Ectodermal cell (in vitro differentiated cells): ENCODE measurements at regions not wholly inside any gene's neighbourhood (a gene's known extent, or its start where the extent isn't known, plus 50 kb on each side); places are given as distances from the start of the nearest gene placed in this dataset.

Experiments used
- H3K27ac ChIP-seq: 2 replicates; pipeline ENCODE4 v1.7.0; 2013; ENCODE audit warnings: mild to moderate bottlenecking, low read depth, low read length; ENCODE audit not compliant: insufficient read depth, poor library complexity, severe bottlenecking
- H3K27me3 ChIP-seq: 2 replicates; pipeline ENCODE4 v1.7.0; 2013; ENCODE audit warnings: mild to moderate bottlenecking, low read length; ENCODE audit not compliant: insufficient read depth, control insufficient read depth, poor library complexity, severe bottlenecking
- H3K36me3 ChIP-seq: one replicate; pipeline ENCODE4 v1.7.0; 2013; ENCODE audit warnings: low read length; ENCODE audit not compliant: control insufficient read depth, insufficient read depth
- H3K4me1 ChIP-seq: one replicate; pipeline ENCODE4 v1.7.0; 2013; ENCODE audit warnings: low read length; ENCODE audit not compliant: control insufficient read depth, insufficient read depth
- H3K4me3 ChIP-seq: 2 replicates; pipeline ENCODE4 v1.7.0; 2013; ENCODE audit warnings: low read depth, low read length, control low read depth; ENCODE audit not compliant: insufficient read depth
- H3K9me3 ChIP-seq: 2 replicates; pipeline ENCODE4 v1.7.0; 2013; ENCODE audit warnings: mild to moderate bottlenecking, low read length, moderate library complexity; ENCODE audit not compliant: control insufficient read depth
- WGBS, 2 experiments: methylation state at CpG; one replicate each; pipeline ENCODE4 v1.1.7; 2013; ENCODE audit warnings: missing lambda C conversion rate in 2 of 2; 5-methylcytosine and 5-hydroxymethylcytosine counted together

- 96% methylated on average over 5 to 6 of the region's 6 CpGs for WGBS, 2 experiments
- H3K4me1 ChIP-seq: no peaks in the 10 kb centered on the region
- no peak overlapping the region for H3K27ac ChIP-seq
- no peaks in the 10 kb centered on the region for H3K36me3 ChIP-seq
- no peaks in the 10 kb centered on the region for H3K9me3 ChIP-seq
- no peaks in the 10 kb centered on the region for H3K27me3 ChIP-seq
- H3K4me3 ChIP-seq: no peak overlapping the region
Measured at GRCh38 chr5:156006026-156006647, 320.8 kb upstream of the SGCD start.

GRCh38 chr5:156008844-156009243 lies 318.1 kb upstream of the SGCD start:
- 88 to 100% methylated on average over 1 of the region's 1 CpG for WGBS, 2 experiments
- Histone ChIP-seq H3K4me1 (no peaks in the 10 kb centered on the region), H3K4me3 (no peak overlapping the region), H3K27ac (no peak overlapping the region), H3K27me3 (no peaks in the 10 kb centered on the region), H3K36me3 (no peaks in the 10 kb centered on the region), H3K9me3 (no peaks in the 10 kb centered on the region)

- H3K27ac ChIP-seq: no peak overlapping the region
- no peaks in the 10 kb centered on the region for H3K9me3 ChIP-seq
- no peaks in the 10 kb centered on the region for H3K27me3 ChIP-seq
- 94 to 96% methylated on average over 5 of the region's 5 CpGs for WGBS, 2 experiments
- no peaks in the 10 kb centered on the region for H3K4me1 ChIP-seq
- H3K4me3 ChIP-seq: no peak overlapping the region
- H3K36me3 ChIP-seq: no peaks in the 10 kb centered on the region
Measured at GRCh38 chr5:156009583-156009982, 317.4 kb upstream of the SGCD start.

GRCh38 chr5:156015137-156015536 lies 311.8 kb upstream of the SGCD start:
- Histone ChIP-seq H3K4me1 (no peaks in the 10 kb centered on the region), H3K27ac (no peak overlapping the region), H3K36me3 (no peaks in the 10 kb centered on the region), H3K4me3 (no peak overlapping the region), H3K9me3 (no peaks in the 10 kb centered on the region), H3K27me3 (no peaks in the 10 kb centered on the region)
- no CpG with 5 or more reads among the region's 1 CpG for WGBS, 2 experiments

GRCh38 chr5:156019130-156019529 lies 307.8 kb upstream of the SGCD start:
- 89 to 93% methylated on average over 2 of the region's 2 CpGs for WGBS, 2 experiments
- H3K27me3 ChIP-seq: no peaks in the 10 kb centered on the region
- H3K36me3 ChIP-seq: no peaks in the 10 kb centered on the region
- no peak overlapping the region for H3K4me3 ChIP-seq
- H3K27ac ChIP-seq: no peak overlapping the region
- no peaks in the 10 kb centered on the region for H3K4me1 ChIP-seq
- H3K9me3 ChIP-seq: no peaks in the 10 kb centered on the region

GRCh38 chr5:156019571-156020180 lies 307.3 kb upstream of the SGCD start:
- no peak overlapping the region for H3K27ac ChIP-seq
- H3K4me1 ChIP-seq: no peaks in the 10 kb centered on the region
- H3K27me3 ChIP-seq: no peaks in the 10 kb centered on the region
- 87 to 92% methylated on average over 7 of the region's 7 CpGs for WGBS, 2 experiments
- H3K9me3 ChIP-seq: no peaks in the 10 kb centered on the region
- no peak overlapping the region for H3K4me3 ChIP-seq
- no peaks in the 10 kb centered on the region for H3K36me3 ChIP-seq

- H3K27ac ChIP-seq: no peak overlapping the region
- WGBS, 2 experiments: 98 to 100% methylated on average over 3 of the region's 3 CpGs
- no peak overlapping the region for H3K4me3 ChIP-seq
- H3K27me3 ChIP-seq: no peaks in the 10 kb centered on the region
- no peaks in the 10 kb centered on the region for H3K36me3 ChIP-seq
- H3K4me1 ChIP-seq: no peaks in the 10 kb centered on the region
- no peaks in the 10 kb centered on the region for H3K9me3 ChIP-seq
Measured at GRCh38 chr5:156020647-156021046, 306.3 kb upstream of the SGCD start.

- H3K4me1 ChIP-seq: no peaks in the 10 kb centered on the region
- no peak overlapping the region for H3K4me3 ChIP-seq
- no peaks in the 10 kb centered on the region for H3K36me3 ChIP-seq
- WGBS, 2 experiments: 91 to 100% methylated on average over 1 of the region's 1 CpG
- H3K27me3 ChIP-seq: no peaks in the 10 kb centered on the region
- no peak overlapping the region for H3K27ac ChIP-seq
- H3K9me3 ChIP-seq: no peaks in the 10 kb centered on the region
Measured at GRCh38 chr5:156021866-156022265, 305.1 kb upstream of the SGCD start.

GRCh38 chr5:156025656-156026055 lies 301.3 kb upstream of the SGCD start:
- Histone ChIP-seq H3K9me3 (no peaks in the 10 kb centered on the region), H3K27ac (no peak overlapping the region), H3K4me3 (no peak overlapping the region), H3K27me3 (no peaks in the 10 kb centered on the region), H3K36me3 (no peaks in the 10 kb centered on the region), H3K4me1 (no peaks in the 10 kb centered on the region)
- 89 to 94% methylated on average over 1 of the region's 1 CpG for WGBS, 2 experiments

GRCh38 chr5:156031181-156031580 lies 295.8 kb upstream of the SGCD start:
- no peak overlapping the region for H3K27ac ChIP-seq
- H3K4me1 ChIP-seq: no peaks in the 10 kb centered on the region
- no peak overlapping the region for H3K4me3 ChIP-seq
- no peaks in the 10 kb centered on the region for H3K9me3 ChIP-seq
- no peaks in the 10 kb centered on the region for H3K27me3 ChIP-seq
- WGBS, 2 experiments: 90 to 97% methylated on average over 1 of the region's 1 CpG
- H3K36me3 ChIP-seq: no peaks in the 10 kb centered on the region
